GM18909 (cell line): ENCODE measurements at regions not wholly inside any gene's neighbourhood (a gene's known extent, or its start where the extent isn't known, plus 50 kb on each side); places are given as distances from the start of the nearest gene placed in this dataset.

Source experiments
- ATAC-seq: cut with Tn5 transposase; IDR thresholded peaks from one replicate; pipeline ENCODE4 v1.9.1; 2021; ENCODE audit warnings: mild to moderate bottlenecking; ENCODE audit not compliant: unreplicated experiment, poor library complexity

DNA sequence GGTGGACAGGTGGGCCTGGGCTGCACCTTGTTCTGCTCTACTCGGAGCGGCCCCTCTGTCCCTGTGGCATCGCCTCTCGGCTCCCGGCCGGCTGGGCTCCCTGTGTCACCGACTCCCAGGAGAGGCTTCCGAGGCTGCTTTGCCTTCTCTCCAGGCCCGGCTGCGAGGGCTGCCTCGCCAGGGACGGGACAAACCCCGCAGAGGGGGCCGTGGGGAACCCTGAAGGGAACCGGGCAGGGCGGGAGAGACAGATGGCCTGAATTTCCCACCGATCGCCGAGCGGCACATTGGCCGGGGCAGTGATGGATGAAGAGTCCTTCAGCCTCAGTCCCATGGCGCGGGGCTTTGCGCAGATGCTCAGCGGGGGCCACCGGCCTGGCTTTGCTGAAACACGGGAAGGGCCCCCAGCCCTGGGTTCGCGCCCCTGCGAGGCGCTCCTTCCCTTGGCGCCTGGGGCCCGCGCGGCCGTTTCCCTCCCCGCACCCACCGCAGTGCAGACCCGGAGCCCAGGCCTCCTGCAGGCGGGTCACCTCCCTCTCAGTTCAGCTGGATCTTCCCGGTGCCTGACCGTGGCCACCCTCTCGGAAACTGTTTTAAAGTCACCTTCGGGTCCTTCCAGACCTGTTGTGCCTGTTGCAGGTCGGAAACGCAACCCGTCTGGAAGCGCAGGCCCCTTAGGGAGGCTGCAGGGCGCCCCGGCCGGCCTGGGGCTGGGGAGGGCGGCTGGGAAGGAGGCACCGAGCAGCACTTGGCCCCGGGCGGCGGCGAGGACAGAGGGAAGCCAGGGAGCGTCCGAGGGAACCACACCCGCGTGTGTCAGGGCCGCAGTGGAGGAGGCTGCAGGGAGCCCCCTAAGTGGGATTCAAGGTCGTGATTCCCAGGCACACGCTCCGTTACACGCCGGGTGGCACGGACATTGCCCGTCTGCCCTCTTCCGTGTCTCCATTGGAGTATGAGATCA is 341.9 kb upstream of the SALL3 start:
- ATAC-seq: no peak

DNA sequence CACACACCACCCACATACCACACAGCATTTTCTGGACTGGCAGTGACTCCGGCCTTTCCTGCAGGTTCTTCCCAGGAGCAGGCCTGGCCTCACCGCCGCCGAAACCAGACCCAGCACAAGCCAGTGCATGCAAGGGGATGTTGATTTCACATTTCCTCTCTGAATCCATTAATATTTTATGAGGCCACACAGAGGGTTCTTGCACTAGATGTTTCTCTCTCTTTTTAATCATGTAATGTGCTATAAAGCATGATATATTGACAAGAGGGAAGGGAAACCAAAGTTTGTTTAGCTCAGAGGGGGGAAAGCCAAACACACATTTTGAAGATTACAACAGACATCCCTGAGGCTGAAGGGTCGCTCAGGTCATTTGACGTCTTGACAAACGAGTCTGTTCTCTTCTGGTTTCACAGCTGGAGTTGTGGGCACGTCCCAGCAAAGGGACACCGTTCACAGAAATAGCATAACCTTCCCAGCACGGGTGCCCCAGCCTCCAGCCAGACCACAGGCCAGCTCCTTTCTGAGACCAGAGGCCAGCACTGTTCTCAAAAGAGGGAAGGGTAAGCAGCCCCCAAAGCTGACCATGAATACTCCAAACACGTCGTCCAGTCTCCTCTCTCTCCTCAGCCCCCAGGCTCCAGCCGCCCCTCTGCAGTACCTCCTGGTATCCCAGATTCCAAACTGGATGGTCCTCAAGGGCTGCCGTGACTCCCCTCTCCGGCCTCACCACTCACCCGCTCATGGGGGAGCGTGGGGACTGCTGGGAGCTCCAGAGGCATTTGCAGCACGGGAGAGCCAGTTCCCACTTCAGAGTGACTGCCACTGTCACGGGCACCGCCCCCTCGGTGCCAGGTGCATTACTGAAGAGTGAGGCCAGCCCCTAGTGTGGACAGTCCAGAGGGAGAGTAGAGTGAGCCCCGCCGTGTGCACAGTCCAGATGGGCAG is 340.3 kb upstream of the SALL3 start:
- no peak for ATAC-seq

DNA sequence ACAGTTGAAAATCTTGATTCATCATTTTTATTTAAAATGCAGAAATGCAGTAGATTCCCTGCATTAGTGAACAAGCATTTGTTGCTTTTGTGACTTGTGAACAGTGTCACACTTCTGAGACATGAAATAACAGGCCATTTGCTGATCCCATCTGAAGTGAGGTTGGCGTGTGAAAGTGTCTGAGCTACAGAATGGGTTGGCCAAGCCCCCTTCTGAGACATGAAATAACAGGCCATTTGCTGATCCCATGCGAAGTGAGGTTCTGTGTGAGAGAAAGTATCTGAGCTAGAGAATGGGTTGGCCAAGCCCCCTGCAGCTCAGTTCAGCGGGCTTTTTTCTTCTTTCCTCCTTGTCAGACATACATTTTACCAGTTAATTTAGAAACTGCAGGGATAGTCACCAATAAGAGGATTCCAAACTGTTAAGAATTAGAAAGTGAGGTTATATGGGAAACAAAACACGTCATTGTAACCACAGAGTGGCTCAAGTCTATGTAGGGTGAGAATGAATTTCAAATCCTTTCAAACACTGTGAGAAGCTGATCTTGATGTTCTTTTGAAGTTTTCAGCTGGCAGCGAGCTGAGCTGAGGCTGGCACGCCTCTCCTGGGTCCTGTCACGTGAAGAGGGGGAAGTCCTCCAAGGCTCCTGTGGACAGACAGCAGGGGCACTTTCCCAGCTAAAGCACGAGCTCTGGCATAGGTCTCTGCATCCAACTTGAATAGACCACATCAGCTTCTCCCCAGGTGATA is 339.2 kb upstream of the SALL3 start:
- no peak for ATAC-seq

DNA sequence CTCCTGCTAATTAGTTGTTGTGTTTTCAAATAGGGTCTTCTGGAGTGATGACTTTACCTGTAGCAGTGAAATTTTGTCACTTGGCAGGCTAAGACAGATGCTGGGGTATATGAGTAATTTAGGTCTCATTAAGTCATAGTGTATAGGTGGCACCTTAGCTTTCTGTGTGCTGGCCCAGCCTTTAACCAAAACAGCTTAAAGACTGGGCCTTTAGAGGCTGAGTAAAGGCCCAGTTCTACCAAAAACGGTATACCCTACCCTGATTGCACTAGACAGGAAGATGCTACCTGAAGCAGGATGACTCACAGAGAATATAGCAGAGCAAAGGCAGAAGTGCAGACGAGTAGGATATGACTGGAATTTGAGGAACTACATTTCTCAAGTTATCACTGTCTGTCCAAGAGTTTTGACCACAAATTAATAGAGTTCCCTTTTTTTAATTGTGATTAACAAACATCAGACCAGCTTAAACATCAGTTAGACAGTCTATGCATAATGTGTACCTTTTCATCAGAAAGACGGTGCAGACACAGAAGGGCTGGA is 337.9 kb upstream of the SALL3 start:
- ATAC-seq: no peak

DNA sequence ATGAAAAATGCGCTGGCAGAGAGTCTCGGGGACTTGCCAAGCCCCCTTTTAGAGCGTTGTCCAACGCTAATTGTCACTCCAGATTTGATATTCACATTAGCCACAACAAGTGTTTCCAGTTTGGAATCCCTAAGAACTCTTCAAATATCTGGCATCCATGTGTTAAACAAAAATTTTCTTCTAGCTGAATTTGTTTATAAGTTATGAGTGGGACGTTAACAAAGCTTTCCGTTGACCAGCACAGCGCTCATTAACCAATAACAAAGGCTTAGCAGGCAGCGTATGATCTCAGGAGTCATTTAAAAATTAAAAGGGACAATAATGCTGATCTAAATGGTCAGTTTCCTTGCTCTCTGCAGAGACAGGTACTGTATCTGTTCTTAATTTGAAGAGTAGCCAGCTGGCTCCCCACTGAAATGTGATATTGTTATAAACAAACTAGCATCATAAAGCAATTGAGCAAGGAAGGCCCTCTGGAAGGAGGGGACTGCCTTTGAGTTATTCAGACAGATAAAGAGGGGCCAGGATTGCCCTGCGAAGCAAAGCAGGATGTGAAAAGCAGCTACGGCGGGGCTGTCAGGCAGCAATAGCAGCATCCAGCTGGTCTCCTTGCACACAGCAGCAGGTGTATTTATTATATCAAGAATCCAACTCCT is 337.2 kb upstream of the SALL3 start:
- no peak for ATAC-seq

DNA sequence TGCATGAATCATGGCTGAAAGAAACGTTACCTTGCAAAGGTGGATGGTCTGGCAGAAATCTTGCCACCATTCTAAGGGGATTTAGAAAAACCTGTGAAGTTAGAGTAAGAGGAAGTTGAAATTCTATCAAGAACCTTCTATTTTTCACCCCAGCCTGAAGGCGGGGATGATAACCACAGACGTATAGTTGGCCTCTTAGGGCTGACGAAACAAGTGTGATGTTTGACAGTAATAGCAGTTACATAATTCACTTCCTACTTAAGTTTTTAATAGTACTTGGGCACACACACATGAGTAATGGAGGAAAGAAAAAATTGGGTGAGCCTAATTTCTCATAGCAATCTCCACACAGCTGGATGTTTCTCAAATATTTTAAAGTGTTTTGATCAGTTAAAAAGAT is 336.6 kb upstream of the SALL3 start:
- no peak for ATAC-seq

DNA sequence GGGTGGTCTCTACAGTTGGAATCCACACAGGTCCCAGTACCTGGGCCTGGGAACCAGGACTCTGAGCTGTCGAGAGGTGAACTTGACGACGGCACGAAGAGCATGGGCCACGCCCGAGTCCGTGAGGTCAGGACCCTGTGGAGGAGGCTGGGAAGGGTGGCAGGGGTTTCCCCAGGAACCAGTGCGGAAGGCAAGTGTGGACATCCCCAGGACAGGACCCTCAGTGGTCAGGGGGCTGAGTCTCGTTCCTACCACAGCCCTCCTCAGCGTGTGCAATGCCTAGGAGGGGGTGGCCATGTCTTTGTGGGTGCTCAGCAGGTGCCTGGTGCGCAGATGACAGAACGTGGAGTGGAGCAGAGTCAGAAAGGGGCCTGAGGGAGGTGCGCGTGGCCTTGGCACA is 335.6 kb upstream of the SALL3 start:
- no peak for ATAC-seq

DNA sequence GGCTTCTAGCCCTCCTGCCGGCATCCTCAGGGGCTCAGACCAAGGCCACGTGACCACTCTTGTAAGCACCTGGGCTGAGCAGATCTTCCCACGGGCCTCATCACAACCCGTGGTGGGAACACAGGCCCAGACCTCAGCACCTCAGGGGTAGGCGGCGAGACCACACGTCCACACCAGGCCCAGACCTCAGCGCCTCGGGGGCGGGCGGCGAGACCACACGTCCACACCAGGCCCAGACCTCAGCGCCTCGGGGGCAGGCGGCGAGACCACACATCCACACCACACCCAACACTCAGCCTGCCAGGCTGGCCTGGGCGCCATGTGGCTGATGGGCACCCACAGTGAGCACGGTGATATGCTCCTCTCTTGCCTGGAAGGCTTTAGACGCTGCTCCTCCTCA is 334.4 kb upstream of the SALL3 start:
- ATAC-seq: no peak

DNA sequence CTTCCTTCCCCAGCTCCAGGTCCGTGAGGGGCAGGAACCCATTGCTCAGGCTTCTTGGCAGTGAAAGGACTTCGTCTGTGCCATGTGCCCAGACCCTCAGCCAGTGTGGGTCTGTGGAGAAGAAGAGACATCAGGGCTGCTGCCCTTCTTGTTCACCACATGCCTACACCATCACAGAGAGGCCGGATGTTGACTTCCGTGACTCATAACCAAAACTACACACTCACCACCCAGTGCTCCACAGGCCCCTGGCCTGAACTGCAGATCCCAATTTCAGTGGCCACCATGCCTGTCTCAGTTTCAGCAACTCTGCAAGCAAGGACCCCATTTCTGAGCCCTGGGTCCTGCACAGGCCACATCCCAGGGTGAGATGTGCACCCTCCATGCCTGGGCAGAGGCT is 332.6 kb upstream of the SALL3 start:
- no peak for ATAC-seq

DNA sequence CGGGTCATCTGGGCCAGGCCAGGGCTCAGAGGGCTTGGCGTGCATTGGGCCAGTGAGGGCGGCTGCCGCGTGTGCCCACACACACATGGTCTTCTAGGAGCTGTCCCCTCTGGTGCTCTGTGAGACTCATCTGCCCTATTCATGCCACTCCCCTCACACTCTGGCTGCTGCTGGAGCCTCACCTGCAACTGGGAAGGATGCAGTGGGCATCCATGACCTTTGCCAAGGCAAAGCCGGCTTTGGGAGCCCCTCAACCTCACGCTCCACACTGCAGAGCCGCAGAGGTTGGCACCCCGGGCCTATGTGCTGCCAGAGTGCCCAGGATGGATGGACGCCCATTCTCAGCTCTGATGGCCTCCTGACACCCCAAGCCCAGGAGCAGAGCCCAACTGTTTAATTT is 330.2 kb upstream of the SALL3 start:
- ATAC-seq: no peak

DNA sequence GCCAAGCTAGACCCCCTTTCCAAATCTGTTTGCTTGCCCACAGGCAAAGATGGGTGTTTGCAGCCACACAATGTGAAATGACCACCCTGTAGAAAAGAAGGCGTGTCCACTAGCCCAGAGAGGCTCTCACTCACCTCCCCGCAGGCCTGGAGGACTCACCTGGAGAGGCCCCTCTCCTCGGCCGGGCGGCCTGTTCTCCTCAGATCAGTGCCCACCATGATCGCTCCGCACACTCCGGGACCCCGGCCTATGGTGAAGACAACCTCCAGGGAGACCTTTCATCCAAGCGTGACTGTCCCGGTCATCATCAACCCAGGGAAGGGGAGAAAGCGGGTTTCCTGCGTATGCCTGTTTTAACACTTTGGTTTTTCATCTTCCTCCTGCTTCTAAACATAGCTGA is 328.7 kb upstream of the SALL3 start:
- ATAC-seq: no peak

DNA sequence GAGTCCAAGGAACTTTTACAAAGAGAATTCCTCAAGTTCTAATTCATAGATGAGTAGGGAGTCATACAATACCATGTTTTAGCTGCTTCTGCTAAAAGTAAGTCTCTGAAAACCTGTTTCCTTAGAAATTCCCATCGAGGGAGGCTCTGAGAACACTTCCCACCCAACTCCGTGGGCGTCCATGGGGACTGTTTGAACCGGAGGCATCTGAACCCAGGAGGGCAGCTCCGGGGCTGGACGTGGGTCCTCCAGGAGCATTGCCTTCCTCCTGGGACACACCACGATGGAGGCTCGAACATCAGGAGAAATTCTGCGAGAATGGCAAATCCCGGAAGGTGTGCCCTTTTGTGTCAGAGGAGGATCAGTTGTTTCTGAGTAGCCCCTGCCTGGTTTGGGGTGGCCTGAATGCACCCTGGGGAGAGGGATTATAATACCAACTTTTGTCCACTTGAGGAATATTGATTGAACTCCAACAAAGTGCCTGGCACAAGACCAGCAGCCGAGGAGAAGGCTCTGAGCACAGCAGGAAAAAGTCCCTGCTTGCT is 327.5 kb upstream of the SALL3 start:
- no peak for ATAC-seq

DNA sequence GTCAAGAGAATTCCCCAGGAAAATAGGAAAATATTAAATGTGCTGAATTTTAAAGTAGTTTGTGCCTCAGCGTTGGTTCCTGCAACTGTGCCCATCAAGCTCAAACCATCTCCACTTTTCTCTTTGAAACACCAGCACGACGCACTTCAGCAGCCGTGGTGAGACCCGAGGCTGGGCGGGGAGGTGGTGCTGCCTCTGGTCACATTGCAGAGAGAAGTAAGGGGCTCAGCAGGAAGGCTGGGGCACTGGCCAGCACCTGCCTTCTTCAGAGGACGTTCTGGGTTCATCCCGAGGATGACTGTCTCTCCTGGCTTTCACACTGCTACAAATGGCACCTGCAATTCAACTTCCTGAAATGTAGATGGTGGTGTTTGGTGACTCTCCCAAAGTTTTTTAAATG is 323.7 kb upstream of the SALL3 start:
- no peak for ATAC-seq

DNA sequence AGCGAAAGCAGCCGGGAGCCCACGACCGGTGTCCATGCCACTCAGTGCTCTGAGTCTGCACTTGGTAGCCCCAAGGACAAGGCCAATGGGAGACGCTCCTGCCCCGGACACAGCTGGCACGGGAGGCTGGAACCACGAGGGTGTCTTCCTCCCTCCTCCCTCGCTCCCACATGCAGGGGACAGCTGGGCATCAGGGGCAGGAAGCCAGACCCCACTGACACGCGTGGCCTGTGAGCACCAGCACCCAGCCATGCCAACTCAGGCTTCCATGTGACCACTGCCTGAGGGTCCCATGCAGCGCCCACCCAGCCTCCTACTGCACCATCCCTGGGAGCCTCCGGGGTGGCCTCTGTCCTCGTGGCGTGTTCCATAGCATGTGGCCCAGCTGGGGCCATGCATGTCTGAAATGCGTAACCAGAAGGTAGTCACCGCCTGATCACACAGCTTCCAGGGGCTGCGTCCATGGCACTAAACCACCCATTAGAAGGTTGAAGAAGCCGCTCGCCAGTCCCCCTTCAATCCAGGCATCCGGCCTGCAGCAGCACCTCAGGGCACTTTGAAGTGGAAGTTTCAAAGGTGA is 323.2 kb upstream of the SALL3 start:
- ATAC-seq: no peak

DNA sequence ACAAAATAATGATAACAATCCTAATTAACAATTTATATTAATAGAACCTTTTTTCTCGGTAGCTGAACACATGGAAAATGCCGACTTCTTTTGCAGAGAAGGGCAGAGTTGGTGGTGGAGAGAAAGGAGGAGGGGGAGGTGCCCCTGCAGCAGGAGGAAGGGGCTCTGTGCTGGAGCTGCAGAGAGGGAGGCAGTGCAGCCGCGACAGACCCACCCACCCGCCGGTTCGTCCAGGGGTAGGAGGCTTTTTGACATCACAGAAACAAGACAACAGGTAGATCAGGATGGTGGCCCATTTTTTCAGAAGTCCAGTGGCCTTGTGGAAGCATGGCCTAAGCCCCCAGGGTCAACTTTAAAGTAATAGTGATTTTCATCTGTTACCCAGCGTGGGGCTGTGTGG is 321.1 kb upstream of the SALL3 start:
- no peak for ATAC-seq

DNA sequence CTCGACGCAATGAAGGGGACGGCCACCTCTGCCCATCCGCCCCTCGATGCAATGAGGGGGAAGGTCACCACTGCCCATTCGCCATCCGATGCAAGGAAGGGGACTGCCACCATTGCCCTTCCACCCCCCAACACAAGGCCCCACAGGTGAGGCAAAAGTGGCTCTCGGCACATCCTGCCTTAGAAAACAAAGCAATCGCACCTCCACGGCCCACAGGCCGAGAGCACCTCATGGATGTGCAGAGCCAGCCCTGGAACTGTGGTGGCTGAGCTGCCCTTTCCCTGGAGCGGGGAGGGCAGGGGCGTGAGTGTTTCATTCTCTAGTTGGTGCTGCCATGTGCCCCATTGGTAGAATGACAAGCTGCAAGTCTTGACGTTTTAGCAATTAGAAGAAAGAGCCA is 320.6 kb upstream of the SALL3 start:
- ATAC-seq: no peak

DNA sequence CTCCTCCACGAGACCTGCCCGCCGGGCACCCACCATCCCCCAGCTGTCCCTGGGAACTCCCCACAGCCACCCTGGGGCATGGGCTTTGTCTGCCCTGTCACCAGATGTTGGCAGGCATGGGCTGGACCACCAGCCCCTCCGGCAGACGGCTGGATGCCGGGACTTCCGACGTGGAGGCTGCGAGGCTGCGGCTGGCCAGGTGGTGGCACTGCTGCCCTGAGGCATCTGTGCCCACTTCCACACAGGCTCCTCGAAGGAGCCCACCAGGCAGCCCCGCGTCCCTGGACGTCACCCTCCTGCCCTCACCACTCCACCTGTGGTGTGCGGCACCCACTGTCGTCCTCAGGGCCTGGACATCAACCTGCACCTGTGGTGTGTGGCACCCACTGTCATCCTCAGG is 319.9 kb upstream of the SALL3 start:
- no peak for ATAC-seq

DNA sequence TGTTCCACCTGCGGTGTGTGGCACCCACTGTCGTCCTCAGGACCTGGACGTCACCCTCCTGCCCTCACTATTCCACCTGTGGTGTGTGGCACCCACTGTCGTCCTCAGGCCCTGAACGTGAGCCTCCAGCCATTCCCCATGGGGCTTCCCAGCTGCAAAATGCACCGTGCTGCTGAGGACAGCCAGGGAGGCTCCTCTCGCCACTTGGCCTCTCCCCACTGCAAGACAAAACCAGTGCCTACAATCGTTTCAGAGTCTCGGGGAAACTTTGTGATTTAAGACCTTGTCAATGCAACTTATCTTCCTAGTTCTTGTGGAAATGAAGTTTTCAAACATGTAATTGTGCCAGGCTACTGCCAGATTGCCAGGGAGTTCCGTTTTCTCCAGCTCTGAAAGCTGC is 319.3 kb upstream of the SALL3 start:
- ATAC-seq: no peak

DNA sequence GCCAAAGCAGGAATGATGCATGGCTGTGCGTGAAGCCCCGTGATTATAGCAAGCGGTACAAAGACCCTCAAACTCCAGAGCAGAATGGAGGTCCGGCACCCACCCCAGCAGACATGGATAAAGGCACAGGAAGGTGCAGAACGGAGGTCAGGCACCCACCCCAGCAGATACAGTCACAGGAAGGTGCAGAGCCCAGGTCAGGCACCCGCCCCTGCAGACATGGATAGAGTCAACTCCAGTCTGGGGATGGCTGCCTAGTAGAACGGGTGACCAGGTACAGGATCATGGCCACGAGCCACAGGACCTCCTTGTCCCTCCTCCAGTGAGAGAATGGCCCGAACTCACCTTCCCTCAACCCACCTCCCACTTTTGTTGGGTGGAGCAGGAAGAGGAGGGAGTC is 318.3 kb upstream of the SALL3 start:
- ATAC-seq: no peak
